Activated naive CD8-positive, alpha-beta T cell treated with anti-CD3 and anti-CD28 coated beads for 36 hours (primary cell): ENCODE measurements at regions not wholly inside any gene's neighbourhood (a gene's known extent, or its start where the extent isn't known, plus 50 kb on each side); places are given as distances from the start of the nearest gene placed in this dataset.

Source experiments
- DNase-seq: peaks from one replicate; pipeline ENCODE4 v3.0.0; 2021
- H3K27ac Mint-ChIP-seq: one replicate; pipeline ENCODE4 v1.8.0; 2022; ENCODE audit warnings: mild to moderate bottlenecking, moderate library complexity, mixed read lengths
- H3K27me3 Mint-ChIP-seq: one replicate; pipeline ENCODE4 v1.8.0; 2022; ENCODE audit warnings: mild to moderate bottlenecking, mixed read lengths
- H3K36me3 Mint-ChIP-seq: one replicate; pipeline ENCODE4 v1.8.0; 2021; ENCODE audit warnings: mild to moderate bottlenecking, mixed read lengths
- H3K4me1 Mint-ChIP-seq: one replicate; pipeline ENCODE4 v1.8.0; 2021; ENCODE audit warnings: mixed read lengths
- H3K4me3 Mint-ChIP-seq: one replicate; pipeline ENCODE4 v1.8.0; 2022; ENCODE audit warnings: mild to moderate bottlenecking, moderate library complexity, mixed read lengths
- H3K9me3 Mint-ChIP-seq: one replicate; pipeline ENCODE4 v1.8.0; 2022; ENCODE audit warnings: mixed read lengths

GRCh38 chr13:32851083-32852069 lies 164.8 kb upstream of the KL start:
- H3K9me3 Mint-ChIP-seq, result peaks cover 2% of the 10 kb centered on the region
- no peaks in the 10 kb centered on the region for H3K36me3 Mint-ChIP-seq
- no peak for DNase-seq
- H3K27me3 Mint-ChIP-seq, result no peaks in the 10 kb centered on the region
- H3K4me1 Mint-ChIP-seq, result peaks cover 3% of the 10 kb centered on the region
- no peak overlapping the region for H3K4me3 Mint-ChIP-seq
- no peak overlapping the region for H3K27ac Mint-ChIP-seq

- Mint-ChIP-seq H3K36me3 (no peaks in the 10 kb centered on the region), H3K4me3 (no peak overlapping the region), H3K4me1 (no peaks in the 10 kb centered on the region), H3K9me3 (peaks cover 2% of the 10 kb centered on the region), H3K27me3 (no peaks in the 10 kb centered on the region), H3K27ac (no peak overlapping the region)
- no peak for DNase-seq
These were observed 163.7 kb upstream of the KL start for GRCh38 chr13:32852526-32852925.

DNA sequence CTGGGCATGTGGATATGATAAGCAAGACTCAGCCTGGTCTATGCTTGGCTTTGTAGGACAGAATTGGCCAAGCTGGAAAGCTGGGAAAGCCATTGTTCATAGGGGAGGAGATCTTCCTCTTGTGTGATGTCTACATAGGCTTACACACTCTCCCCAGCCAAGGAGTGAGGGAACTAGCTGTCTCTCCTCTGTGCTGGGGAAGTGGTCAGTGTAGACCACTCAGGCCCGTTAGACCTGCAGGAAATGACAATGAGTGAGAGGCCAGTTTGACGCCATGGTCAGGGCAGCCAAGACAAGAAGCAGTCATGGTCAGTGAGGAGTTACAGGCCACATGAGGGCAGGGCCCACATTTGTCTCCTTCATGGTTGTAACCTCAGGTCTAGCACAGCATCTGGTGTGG lies 159.1 kb upstream of the KL start:
- no peaks in the 10 kb centered on the region for H3K36me3 Mint-ChIP-seq
- H3K9me3 Mint-ChIP-seq, result no peaks in the 10 kb centered on the region
- H3K27ac Mint-ChIP-seq, result no peak overlapping the region
- H3K4me3 Mint-ChIP-seq, result no peak overlapping the region
- no peaks in the 10 kb centered on the region for H3K27me3 Mint-ChIP-seq
- DNase-seq, result no peak
- no peaks in the 10 kb centered on the region for H3K4me1 Mint-ChIP-seq

DNA sequence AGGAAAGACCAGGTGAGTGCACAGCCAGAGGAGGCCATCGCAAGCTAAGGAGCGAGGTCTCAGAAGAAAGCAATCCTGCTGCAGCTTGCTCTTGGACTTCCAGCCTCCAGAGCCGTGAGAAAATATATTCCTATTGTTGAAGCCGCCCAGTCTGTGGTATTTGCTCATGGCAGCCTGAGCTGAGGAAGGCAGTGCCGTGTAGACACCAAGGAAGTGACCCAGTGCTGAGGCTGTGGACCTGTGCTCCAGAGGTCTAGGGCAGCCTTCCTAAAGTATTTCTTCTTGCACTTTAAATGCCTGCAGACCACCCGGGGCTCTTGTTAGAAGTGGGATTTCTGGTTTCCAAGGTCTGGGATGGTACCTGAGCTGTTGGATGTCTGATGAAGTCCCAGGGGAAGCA lies 158.5 kb upstream of the KL start:
- H3K4me3 Mint-ChIP-seq, result no peak overlapping the region
- no peak for DNase-seq
- no peaks in the 10 kb centered on the region for H3K4me1 Mint-ChIP-seq
- H3K27ac Mint-ChIP-seq, result no peak overlapping the region
- no peaks in the 10 kb centered on the region for H3K27me3 Mint-ChIP-seq
- no peaks in the 10 kb centered on the region for H3K9me3 Mint-ChIP-seq
- H3K36me3 Mint-ChIP-seq, result no peaks in the 10 kb centered on the region

GRCh38 chr13:32859707-32860292 lies 156.4 kb upstream of the KL start:
- H3K36me3 Mint-ChIP-seq, result no peaks in the 10 kb centered on the region
- no peak for DNase-seq
- H3K9me3 Mint-ChIP-seq, result no peaks in the 10 kb centered on the region
- no peak overlapping the region for H3K4me3 Mint-ChIP-seq
- no peaks in the 10 kb centered on the region for H3K4me1 Mint-ChIP-seq
- no peak overlapping the region for H3K27ac Mint-ChIP-seq
- H3K27me3 Mint-ChIP-seq, result no peaks in the 10 kb centered on the region

DNA sequence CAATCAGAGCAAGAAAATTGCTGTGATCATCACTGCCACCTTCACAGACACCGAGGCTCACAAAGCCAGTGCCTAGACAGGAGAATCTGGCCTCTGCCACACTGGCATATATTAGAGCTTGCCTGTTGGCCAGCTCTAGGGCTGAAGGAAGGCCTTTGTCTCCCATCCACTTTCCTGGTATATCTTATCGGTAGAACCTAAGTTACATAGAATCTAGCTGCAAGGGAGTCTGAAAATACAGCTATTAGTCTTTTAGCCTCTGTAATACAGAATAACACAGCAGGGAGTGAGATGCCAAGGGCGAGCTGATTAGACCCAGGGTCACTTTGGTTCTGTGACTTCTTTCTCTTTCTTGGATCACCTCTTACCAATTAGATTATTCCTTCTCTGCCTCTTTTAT lies 154.9 kb upstream of the KL start:
- Mint-ChIP-seq H3K4me1 (no peaks in the 10 kb centered on the region), H3K4me3 (no peak overlapping the region), H3K27ac (no peak overlapping the region), H3K36me3 (no peaks in the 10 kb centered on the region), H3K9me3 (no peaks in the 10 kb centered on the region), H3K27me3 (no peaks in the 10 kb centered on the region)
- no peak for DNase-seq

DNA sequence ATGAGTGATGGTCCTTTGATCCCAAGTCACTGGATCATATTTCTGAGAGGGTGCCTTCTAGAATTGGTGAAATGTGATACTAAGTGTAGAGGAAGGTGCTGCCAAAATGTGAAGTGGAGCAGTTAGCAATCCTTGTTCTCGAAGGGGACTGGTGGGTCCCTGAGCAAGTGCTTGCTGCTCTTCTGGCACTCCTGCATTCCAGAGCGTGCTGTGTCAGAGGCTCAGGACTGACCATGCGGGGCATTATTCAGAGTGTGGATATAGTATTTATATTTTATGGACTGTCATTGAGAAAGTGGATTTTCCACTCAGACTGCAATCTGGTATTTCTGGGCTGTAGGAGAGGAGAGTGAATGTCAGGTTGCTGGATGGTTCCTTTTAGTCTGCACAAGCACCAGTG lies 152.6 kb upstream of the KL start:
- no peak for DNase-seq
- H3K4me3 Mint-ChIP-seq, result no peak overlapping the region
- no peaks in the 10 kb centered on the region for H3K4me1 Mint-ChIP-seq
- H3K27me3 Mint-ChIP-seq, result no peaks in the 10 kb centered on the region
- H3K36me3 Mint-ChIP-seq, result no peaks in the 10 kb centered on the region
- no peaks in the 10 kb centered on the region for H3K9me3 Mint-ChIP-seq
- H3K27ac Mint-ChIP-seq, result no peak overlapping the region

- no peaks in the 10 kb centered on the region for H3K4me1 Mint-ChIP-seq
- H3K36me3 Mint-ChIP-seq, result no peaks in the 10 kb centered on the region
- DNase-seq, result no peak
- no peaks in the 10 kb centered on the region for H3K27me3 Mint-ChIP-seq
- H3K9me3 Mint-ChIP-seq, result peaks cover 7% of the 10 kb centered on the region
- H3K27ac Mint-ChIP-seq, result no peak overlapping the region
- H3K4me3 Mint-ChIP-seq, result no peak overlapping the region
These were observed 149.3 kb upstream of the KL start for GRCh38 chr13:32866921-32867320.

DNA sequence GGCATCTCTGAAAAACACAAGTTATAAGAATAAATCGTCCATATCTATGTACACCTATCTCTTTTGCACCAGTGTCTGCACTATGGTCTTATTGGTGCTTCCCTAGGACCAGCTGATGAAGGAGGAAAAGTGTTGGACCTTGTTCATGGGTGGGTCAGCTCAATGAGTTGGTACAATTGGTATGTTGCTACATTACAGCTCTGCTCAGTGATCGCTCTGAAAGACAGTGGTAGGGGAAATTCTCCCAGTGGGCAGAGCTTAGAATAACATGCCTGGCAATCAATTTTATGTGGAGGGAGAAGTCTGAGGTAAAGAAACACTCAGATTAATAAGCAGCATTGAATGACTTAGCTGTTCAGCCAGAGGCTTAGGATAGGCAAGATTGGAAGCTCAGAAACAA lies 138.7 kb upstream of the KL start:
- no peaks in the 10 kb centered on the region for H3K36me3 Mint-ChIP-seq
- peaks cover 2% of the 10 kb centered on the region for H3K4me1 Mint-ChIP-seq
- no peaks in the 10 kb centered on the region for H3K9me3 Mint-ChIP-seq
- no peaks in the 10 kb centered on the region for H3K27me3 Mint-ChIP-seq
- H3K4me3 Mint-ChIP-seq, result no peak overlapping the region
- DNase-seq, result no peak
- H3K27ac Mint-ChIP-seq, result no peak overlapping the region

DNA sequence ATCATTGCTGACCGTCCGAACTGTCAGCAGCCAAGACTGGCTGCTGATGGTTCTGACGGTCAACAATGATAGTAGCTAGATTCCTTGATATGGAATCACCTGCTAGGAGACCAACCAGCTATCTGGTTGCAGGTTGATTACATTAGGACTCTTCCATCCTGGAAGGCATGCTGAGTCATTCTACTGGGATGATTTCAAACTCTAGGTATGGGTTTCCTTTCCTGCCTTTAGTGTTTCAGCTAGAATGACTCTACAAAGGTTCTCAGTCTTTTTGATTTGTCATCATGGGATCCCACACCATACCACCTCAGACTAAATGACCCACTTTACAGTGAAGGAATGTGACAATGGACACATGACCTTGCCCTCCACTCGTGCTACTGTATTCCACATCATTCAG lies 138.1 kb upstream of the KL start:
- H3K9me3 Mint-ChIP-seq, result no peaks in the 10 kb centered on the region
- peaks cover 2% of the 10 kb centered on the region for H3K4me1 Mint-ChIP-seq
- H3K36me3 Mint-ChIP-seq, result no peaks in the 10 kb centered on the region
- no peak overlapping the region for H3K27ac Mint-ChIP-seq
- H3K4me3 Mint-ChIP-seq, result no peak overlapping the region
- no peak for DNase-seq
- no peaks in the 10 kb centered on the region for H3K27me3 Mint-ChIP-seq

GRCh38 chr13:32880636-32881035 lies 135.6 kb upstream of the KL start:
- Mint-ChIP-seq H3K4me3 (no peak overlapping the region), H3K36me3 (no peaks in the 10 kb centered on the region), H3K27me3 (no peaks in the 10 kb centered on the region), H3K4me1 (peaks cover 2% of the 10 kb centered on the region), H3K27ac (no peak overlapping the region), H3K9me3 (no peaks in the 10 kb centered on the region)
- DNase-seq, result no peak

- Mint-ChIP-seq H3K27me3 (no peaks in the 10 kb centered on the region), H3K4me1 (peaks cover 2% of the 10 kb centered on the region), H3K27ac (no peak overlapping the region), H3K4me3 (no peak overlapping the region), H3K36me3 (no peaks in the 10 kb centered on the region), H3K9me3 (no peaks in the 10 kb centered on the region)
- no peak for DNase-seq
These were observed 135.0 kb upstream of the KL start for GRCh38 chr13:32881074-32881776.

- peaks cover 2% of the 10 kb centered on the region for H3K4me1 Mint-ChIP-seq
- no peak overlapping the region for H3K4me3 Mint-ChIP-seq
- DNase-seq, result no peak
- H3K27ac Mint-ChIP-seq, result no peak overlapping the region
- H3K27me3 Mint-ChIP-seq, result no peaks in the 10 kb centered on the region
- H3K9me3 Mint-ChIP-seq, result no peaks in the 10 kb centered on the region
- no peaks in the 10 kb centered on the region for H3K36me3 Mint-ChIP-seq
These were observed 134.5 kb upstream of the KL start for GRCh38 chr13:32881777-32882145.

DNA sequence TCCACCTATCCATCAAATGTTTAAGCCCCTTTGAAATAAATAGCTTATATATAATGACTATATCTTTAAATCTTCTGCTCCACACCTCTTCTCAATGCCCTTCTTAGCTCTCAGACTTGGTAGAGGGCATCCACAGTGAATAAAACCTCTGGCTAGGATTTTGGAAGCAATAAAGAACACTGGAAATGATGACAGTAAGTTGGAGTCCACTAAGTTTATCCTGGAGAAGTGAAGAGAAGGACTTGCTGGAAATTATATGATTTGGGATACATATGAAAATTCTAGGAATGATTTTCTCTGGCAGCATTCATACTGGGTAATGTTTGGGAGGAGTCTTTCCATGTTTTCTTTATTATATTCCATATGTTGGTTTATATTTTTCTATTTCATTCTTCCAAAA lies 133.5 kb upstream of the KL start:
- H3K4me3 Mint-ChIP-seq, result no peak overlapping the region
- H3K36me3 Mint-ChIP-seq, result peaks cover 1% of the 10 kb centered on the region
- H3K4me1 Mint-ChIP-seq, result peaks cover 2% of the 10 kb centered on the region
- DNase-seq, result no peak
- no peak overlapping the region for H3K27ac Mint-ChIP-seq
- no peaks in the 10 kb centered on the region for H3K27me3 Mint-ChIP-seq
- peaks cover 2% of the 10 kb centered on the region for H3K9me3 Mint-ChIP-seq

DNA sequence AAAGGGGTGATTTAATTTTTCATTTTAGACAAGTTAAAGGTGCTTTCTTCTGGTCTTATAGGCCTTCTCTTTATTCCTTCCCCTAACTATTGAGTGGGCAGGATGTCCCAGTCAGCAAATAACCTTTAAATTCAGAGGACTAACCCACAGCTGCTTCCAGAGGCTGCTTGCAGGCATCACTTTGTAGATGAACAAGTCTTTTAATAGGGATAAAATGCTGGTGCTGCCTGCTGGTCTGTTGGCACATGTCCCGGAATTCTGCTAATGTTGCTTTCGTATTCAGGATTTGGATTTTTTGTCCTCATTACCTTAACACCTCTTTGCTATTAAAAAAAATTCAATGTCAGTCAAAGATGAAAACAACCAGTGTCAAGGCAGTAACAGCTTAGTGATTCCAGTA lies 132.7 kb upstream of the KL start:
- Mint-ChIP-seq H3K4me1 (peaks cover 2% of the 10 kb centered on the region), H3K36me3 (peaks cover 1% of the 10 kb centered on the region), H3K4me3 (no peak overlapping the region), H3K9me3 (peaks cover 5% of the 10 kb centered on the region), H3K27ac (no peak overlapping the region), H3K27me3 (no peaks in the 10 kb centered on the region)
- no peak for DNase-seq
